NCI-H1092 (cell line): ENCODE measurements at regions not wholly inside any gene's neighbourhood (a gene's known extent, or its start where the extent isn't known, plus 50 kb on each side); places are given as distances from the start of the nearest gene placed in this dataset.
A peak's percentile ranks its signal among the peaks of the same experiment; 100 is the strongest.
"Not testable (repeated sequence)": the region's sequence is repeated elsewhere in the genome, so short reads cannot be mapped to it uniquely, and the experiment has no call there.

Experiments
- DNase-seq: peaks from one replicate; lab custom pipeline; 2025; lab: John Stamatoyannopoulos, UW

DNA sequence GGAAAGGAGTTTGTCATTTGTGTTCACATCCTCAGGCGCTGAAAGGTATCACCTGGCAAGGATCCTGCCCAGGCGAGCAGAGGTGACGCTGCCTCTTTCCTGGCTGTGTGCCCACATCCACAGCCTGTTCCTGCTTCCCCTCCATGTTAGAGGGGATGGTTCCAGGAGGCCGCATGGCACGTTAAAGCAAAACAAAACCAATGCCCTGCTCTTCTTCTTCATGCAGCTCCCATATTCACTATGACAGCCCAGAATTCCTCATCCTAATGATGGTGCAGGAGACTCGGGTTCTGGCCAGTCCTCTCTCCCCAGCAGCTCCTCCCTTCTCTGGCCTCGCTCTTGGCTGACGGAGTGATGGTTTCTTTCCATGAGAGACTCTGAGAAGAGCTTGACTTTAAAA lies 678.5 kb upstream of the ANKRD30A start:
- DNase-seq: peak; percentile 38

DNA sequence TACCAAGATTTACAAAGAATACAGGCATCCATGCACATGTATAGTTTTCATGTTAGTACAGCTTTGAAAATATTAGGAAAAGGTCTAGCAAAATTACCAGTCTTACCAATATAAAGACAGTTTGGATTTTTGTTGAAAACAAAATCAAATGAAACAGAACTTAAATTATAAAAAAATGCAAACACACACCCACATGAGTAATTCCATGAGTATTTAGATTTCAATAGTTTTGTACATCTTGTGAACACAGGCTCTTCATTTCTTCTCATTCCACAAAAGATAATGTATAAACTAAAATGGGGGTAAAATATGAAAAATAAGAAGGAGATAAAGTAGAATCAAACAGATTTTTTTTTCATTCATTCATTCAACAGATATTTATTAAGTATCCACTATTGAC lies 682.2 kb upstream of the ANKRD30A start:
- no peak for DNase-seq

DNA sequence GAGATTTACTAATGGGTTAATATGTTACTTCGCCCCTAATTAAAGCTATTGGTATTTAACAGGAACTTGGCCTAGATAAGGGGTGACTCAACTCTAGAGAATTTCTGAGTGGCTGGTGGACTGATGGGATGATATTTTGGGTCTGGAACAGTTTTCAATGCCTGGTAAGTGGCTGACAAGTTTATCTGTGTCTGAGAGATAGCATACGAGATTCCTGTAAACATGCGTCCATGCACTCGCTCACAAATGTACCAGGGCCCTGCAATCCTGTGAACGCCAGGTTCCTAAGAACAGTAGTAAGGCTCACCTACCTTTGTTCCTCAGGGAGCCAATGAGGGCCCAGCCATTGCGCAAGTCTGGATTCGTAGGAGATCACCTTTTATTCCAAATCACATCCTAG lies 683.8 kb upstream of the ANKRD30A start:
- no peak for DNase-seq

GRCh38 chr10:36440539-36440938 lies 684.9 kb upstream of the ANKRD30A start:
- DNase-seq: no peak

- no peak for DNase-seq
These were observed 688.0 kb upstream of the ANKRD30A start for GRCh38 chr10:36437367-36437766.

GRCh38 chr10:36428507-36428906 lies 696.9 kb upstream of the ANKRD30A start:
- DNase-seq: no peak

DNA sequence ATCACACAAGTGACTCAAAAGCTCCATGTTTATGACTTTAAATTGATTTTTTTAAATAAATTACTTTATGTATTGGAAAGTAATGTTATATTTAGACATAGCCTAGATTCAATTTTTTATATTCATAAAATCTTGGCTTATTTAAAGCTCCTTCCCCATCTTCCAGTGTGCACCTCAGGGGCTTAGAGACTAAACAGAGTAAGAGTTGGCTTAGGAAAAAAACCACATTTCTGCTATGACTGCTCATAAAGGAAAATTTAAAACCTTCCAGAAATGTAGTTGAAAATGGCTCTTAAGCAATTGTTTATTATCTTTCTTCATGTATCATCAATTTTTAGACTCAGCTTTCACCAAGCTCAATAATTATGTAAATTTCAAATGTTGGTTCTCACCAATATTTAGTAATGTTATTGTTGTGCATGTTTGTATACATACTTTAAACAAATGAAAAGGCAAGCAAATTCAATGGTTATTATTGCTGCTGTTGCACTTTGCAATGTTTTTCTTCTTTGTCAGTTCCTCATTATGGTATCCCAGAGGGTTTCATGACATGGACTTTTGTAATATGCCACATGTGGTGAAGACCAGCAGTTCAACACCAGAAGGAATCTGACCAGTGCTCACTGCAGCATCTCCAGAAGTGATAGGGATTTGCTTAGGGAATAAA lies 700.1 kb upstream of the ANKRD30A start:
- DNase-seq: no peak

GRCh38 chr10:36424502-36424901 lies 700.9 kb upstream of the ANKRD30A start:
- DNase-seq: no peak

GRCh38 chr10:36423821-36424248 lies 701.6 kb upstream of the ANKRD30A start:
- no peak for DNase-seq

GRCh38 chr10:36421992-36422391 lies 703.4 kb upstream of the ANKRD30A start:
- DNase-seq: no peak

DNA sequence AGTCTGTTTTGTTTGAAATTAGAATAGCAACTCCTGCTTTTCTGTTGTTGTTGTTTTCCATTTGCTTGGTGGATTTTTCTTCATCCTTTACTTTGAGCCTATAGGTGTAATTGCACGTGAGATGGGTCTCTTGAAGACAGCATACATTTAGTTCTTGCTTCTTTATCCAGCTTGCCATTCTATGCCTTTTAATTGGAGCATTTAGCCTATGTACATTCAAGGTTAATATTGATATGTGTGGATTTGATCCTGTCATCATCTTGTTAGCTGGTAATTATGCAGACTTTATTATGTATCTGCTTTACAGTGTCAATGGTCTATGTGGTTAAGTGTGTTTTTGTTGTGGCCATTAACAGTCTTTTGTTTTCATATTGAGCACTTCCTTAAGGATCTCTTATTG lies 708.9 kb upstream of the ANKRD30A start:
- DNase-seq: no peak

DNA sequence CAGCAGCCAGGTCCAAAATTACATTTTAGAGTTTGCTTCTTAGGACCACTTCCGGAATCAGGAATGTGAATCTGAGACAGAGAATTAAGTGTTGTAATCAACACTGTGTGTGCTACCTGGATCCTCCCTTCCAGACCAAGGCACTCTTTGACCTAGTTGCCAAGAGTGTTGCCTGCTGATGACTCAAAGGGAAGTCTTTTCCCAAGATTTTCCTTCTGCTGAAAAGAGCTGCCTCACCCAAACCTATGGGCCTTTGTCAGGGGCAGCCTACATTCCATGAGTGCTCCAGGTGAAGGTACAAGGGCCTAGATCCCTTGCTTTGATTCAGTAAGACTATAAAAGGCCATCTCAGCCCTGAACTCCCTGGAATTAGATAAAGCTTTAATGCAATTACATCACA lies 712.5 kb upstream of the ANKRD30A start:
- no peak for DNase-seq

- not testable (repeated sequence) for DNase-seq
These were observed 725.2 kb upstream of the ANKRD30A start for GRCh38 chr10:36400238-36400637.

GRCh38 chr10:36393801-36394200 lies 731.6 kb upstream of the ANKRD30A start:
- no peak for DNase-seq

- no peak for DNase-seq
These were observed 734.0 kb upstream of the ANKRD30A start for GRCh38 chr10:36391405-36391804.

- DNase-seq: no peak
These were observed 735.2 kb upstream of the ANKRD30A start for GRCh38 chr10:36390221-36390620.

- no peak for DNase-seq
These were observed 737.2 kb upstream of the ANKRD30A start for GRCh38 chr10:36388166-36388565.

DNA sequence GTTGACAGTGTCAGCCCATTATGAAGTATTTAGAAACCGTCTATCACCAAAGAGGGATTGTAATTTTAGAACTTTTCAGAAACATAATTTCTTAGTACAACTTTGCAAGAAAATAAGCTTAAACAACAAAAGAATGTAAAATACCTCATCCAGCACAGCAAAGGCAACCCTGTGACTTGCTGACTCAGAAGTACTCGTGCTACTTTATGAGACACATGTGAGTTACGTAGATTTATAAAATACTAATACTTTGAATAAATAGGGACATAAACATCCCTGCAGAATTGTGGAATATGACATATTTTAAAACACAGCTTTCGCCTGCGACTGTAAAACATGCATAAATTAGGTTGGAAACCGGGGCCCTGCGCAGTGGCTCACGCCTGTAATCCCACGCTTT lies 739.7 kb upstream of the ANKRD30A start:
- DNase-seq: no peak

DNA sequence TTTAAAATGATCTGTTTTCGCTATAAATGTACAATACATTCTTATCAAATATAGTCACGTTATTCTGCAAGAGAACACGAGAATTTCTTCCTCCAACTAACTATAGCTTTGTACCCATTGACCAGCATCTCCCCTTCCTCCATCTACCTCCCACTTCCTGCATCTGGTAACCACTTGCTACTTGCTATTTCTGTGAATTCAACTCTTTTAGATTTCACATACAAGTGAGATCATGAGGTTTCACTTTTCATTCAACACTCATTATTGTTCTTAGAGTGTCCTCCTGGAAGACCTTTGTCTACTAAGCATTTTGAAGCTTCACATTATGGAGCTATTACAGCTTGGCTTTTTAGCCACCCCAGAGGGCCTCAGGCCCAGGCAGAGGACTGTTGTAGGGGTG lies 741.3 kb upstream of the FZD8 start:
- no peak for DNase-seq

DNA sequence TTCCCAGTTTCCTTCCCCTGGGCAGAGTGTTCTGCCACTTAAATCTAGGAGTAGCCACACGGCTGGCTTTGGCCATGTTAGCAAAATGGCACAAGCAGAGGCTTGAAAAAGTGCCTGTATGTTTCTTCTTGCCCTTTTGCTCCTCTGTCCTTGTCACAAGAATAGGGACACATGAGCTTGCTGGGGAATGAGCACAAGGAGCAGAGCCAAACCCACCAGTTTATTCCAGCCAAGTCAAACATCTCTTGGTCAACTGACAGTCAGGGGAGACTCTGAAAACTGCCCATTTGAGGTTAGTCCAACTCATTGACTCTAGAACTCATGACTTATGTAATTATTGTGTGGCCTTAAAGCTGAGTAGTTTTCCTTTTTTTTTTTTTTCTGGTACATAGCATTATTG lies 739.7 kb upstream of the FZD8 start:
- no peak for DNase-seq

GRCh38 chr10:36380538-36380937 lies 738.4 kb upstream of the FZD8 start:
- no peak for DNase-seq

GRCh38 chr10:36375107-36375506 lies 733.0 kb upstream of the FZD8 start:
- DNase-seq: no peak

GRCh38 chr10:36373424-36374096 lies 731.5 kb upstream of the FZD8 start:
- DNase-seq: no peak

DNA sequence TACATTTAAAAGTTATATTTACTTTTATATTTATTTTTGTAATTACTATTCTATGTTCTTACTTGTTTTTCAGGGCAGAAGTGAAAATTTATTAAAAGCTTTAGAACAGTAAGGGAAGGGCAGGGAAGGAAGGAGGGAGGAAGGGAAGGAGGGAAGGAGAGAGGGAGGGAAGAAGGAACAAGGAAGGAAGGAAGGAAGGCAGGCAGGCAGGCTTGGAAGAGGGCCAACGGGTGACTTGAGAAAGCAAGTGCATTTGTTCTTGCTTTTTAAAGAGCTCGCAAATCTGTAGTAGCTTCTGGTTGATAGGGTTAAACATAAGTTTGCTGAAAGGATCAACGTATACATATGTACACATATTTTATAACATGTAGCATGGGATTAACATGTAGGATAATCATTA lies 725.3 kb upstream of the FZD8 start:
- no peak for DNase-seq
